Daoy (cell line): ENCODE measurements at regions not wholly inside any gene's neighbourhood (a gene's known extent, or its start where the extent isn't known, plus 50 kb on each side); places are given as distances from the start of the nearest gene placed in this dataset.
"Not testable (repeated sequence)": the region's sequence is repeated elsewhere in the genome, so short reads cannot be mapped to it uniquely, and the experiment has no call there.

Experiments
- DNase-seq: peaks from one replicate; pipeline ENCODE4 v3.0.0-alpha.2; 2015; ENCODE audit warnings: low read depth

- no peak for DNase-seq
Measured at GRCh38 chr3:81364411-81364810, 397.0 kb downstream of the GBE1 start.

DNA sequence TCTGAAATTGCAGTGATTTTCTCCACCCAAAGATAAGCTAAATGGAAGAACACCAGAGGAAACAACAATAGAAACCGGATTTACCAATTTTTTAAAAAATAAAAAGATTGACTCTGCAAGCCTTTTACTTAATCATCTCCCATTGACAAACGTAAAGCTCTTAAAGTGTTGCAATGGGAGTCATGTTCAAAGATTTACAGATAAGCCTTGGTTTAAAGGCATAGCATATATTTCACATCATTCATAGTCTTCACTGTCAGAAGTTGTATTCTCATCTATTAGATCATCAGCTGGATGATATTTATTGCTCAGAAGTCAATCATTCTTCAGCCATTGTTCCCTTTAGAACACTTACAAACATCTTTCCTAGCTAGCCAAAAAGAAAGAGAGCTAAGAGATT is 397.6 kb downstream of the GBE1 start:
- no peak for DNase-seq

DNA sequence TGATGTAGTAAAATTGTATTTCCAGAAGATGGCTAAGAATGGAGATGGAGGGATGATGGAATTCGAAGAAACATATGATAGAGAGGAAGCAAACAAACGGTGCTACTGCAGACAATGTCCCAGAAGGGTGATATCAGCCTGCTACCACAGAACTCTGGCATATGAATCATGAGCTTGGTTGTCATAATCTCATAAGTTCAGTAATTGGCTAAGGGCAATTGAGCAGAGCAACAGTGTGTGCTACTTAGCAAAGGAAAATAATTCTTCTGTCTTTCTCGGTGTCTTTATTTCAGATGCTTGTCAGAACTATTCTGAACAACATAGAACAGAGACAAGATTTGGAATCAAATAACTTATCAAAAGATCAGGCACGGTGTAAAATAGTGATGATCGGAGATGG is 407.3 kb downstream of the GBE1 start:
- DNase-seq = no peak

- DNase-seq = no peak
Measured at GRCh38 chr3:81352867-81353266, 408.6 kb downstream of the GBE1 start.

- DNase-seq = no peak
Measured at GRCh38 chr3:81349816-81350340, 411.6 kb downstream of the GBE1 start.

- no peak for DNase-seq
Measured at GRCh38 chr3:81339040-81339845, 422.2 kb downstream of the GBE1 start.

GRCh38 chr3:81336470-81336869 is 425.0 kb downstream of the GBE1 start:
- no peak for DNase-seq

GRCh38 chr3:81329835-81330234 is 431.6 kb downstream of the GBE1 start:
- not testable (repeated sequence) for DNase-seq

GRCh38 chr3:81326245-81326644 is 435.2 kb downstream of the GBE1 start:
- no peak for DNase-seq

DNA sequence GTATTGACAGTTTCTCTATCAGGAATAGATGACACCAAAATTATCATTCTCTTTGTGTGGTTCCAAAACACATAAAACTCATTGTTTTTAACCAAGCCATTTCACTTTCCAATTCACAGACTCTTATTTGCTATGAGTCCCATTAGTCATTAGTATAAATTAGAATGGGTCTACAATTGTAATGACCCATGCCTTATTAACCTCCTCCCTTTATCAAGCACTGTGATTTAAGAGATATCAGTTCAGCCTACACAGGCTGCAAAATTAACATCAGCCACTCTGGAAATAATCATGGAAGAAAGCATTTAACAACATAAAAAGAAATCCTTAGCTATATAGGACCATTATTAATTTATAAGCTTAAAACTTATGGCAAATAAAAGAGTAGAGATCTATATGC is 440.6 kb downstream of the GBE1 start:
- no peak for DNase-seq

DNA sequence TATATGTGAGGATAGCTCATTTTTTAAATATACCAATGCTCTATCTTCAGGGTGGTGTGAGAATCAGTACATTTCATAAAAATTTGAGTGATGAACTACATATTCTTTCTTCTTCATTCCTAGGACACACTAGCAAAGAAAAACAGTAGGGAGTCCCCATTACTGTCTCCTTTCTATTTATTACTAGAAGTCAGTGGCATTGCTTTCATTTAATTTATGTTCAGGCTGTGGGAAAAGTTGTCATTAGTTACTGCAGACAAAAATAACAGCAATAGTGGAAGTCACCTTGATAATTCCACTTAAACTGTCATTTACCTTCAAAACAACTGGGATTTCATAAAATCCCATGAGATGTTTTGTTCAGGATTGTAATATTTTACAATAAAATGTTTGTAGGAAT is 446.4 kb downstream of the GBE1 start:
- no peak for DNase-seq

DNA sequence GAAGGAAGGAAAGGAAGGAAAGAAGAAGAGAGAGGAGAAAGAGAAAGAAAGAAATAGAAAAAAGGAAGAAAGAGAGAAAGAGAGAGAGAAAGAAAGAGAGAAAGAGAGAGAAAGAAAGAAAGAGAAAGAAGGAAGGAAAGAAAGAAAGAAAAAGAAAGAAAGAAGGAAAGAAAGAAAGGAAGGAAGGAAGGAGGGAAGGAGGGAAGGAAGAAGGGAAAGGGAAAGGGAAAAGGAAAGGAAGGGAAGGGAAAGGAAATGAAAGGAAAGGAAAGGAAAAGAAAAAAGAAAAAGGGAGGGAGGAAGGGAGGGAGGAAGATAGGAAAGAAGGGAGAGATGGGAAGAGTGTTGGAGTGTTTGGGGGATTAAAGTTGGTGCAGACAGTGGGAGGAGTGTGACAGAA is 450.1 kb downstream of the GBE1 start:
- no peak for DNase-seq

DNA sequence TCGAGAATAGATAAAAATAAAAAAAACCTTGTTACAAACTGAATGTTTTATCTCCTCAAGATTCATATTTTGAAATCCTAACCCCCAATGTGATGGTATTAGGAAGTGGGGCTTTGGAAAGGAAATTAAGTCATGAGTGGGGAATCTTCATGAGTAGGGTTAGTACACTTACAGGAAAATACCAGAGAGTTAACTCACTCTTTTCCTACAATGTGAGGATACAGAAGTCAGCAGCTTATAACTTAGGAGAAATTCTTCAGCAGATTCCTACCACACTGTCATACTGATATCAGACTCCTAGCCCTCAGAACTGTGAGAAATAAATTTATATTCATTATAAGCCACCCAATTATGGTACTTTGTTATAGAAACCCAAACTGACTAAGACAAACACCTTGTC is 453.1 kb downstream of the GBE1 start:
- DNase-seq = no peak

GRCh38 chr3:81307221-81307620 is 454.2 kb downstream of the GBE1 start:
- no peak for DNase-seq

DNA sequence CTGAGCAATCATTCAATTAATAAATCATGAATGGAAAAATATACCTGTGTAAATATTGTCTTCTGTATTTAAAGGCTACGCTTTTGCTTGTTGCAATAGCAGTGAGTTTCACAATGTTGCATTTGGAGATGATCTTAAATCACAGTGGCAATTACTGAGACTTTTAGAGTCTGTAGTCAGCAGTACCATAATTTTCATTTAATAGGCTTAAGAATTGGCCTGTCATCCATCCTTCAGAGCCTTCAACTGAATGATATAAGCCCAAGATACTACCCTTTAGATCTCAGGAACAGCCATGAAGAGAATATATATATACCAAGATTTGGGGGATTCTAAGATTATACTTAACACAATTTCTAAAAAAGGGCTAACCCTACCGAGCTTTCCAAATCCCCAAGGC is 458.1 kb downstream of the GBE1 start:
- DNase-seq = no peak

DNA sequence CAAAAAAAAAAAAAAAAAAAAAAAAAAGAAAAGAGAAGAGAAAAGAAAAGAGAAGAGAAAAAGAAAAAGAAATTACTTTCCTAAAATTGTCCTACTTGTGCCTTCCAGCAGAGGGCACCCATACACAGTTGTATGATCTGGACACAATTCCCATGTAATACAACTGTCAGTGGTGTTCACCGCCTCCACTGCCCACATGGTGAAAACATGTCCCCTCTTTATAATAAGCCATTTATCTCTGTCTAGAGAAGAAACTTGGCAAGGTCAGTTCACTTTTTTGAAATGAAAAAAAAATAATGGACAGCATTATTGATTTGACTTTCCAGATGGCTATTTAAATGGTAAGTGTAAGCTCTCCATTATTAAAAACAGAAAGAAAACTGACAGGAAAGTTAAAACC is 459.4 kb downstream of the GBE1 start:
- DNase-seq = peak; percentile 3

- DNase-seq = no peak
Measured at GRCh38 chr3:81301230-81301629, 460.2 kb downstream of the GBE1 start.

DNA sequence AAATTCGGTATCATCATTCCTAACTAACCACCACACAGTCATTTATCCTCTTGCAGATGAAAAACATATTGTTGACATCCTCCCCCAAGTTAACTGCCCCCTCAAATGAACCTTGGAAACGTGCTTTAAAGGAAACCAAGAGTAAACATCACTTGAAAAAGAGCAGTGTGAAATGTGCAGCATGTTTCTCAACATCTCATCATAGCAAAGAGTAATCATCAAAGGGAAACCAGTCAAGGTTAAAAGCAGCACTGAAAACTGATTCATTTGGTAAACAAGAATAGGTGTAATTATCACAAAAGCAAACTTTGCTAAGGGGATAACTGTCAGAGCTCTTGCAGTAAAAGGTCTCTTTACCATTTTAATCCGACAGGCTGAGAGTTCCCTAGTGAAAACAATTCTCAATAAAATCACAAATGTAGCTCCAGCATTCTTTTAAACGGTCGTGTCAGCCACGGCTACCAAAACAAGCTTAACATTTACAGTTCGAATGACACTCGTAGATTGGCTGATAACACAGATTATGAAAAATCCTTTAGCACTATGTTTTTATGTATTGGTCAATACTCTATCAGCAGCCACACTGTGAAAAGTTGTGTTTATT is 461.0 kb downstream of the GBE1 start:
- DNase-seq = no peak

DNA sequence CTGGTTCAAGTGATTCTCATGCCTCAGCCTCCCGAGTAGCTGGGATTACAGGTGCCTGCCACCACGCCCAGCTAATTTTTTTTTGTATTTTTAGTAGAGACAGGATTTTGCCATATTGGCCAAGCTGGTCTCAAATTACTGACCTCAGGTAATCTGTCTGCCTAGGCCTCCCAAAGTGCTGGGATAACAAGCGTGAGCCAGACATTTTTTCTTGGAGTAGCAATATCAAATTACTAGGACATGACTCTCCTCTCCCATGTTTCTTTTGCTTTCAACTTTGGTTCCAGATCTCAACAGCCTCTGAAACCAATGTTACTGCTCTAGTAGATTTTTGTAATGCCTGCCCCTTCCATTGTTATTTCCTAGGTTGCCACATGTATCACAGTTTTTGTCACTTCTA is 462.0 kb downstream of the GBE1 start:
- DNase-seq = no peak

DNA sequence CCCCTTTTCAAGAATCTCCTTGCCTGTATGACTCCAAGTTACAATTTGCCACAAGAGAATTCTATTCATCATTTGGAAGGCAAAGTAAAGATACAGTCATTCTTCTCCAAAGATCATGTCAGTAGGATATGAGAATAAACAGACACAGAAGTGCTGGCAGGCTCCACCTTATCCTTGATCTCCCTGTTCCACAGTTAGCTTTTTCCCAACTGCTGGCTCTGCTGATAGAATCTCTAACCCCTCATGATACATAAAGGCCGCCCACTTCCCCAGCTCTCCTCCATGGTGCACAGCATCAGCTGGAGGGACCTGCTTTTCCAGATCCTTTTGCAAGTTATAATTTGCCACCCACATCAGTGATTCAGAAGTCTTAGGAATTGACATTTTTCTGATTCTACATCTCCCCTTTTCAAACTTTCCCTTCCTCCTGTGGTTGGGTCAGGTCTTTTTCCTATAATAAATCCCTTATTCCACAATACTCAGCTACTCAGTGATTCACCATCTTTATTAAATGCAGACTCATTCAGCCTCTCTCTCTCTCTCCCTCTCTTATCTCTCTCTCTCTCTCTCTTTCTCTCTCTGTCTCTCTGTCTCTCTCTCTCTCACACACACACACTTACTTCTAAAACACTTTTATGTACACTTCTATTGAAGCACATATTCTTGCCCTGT is 465.4 kb downstream of the GBE1 start:
- no peak for DNase-seq

GRCh38 chr3:81293156-81293555 is 468.3 kb downstream of the GBE1 start:
- no peak for DNase-seq

DNA sequence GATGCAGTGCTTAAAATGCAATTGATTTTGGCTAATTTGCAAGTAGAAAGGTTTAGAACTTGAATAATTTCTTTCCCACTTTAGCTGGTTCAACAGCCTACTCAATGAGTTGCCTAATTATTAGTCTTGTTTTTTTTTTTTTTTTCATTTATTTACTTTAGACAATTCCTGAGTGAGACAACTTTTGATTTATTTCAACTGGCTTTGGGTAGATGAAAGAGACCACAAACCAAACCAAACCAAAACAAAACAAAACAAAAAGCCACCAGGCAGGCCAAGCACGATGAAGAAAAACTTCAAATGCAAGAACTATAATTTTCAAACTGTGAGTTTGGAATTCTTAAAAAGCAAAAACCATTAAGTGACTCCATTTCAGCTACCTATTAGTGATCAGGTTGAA is 469.9 kb downstream of the GBE1 start:
- no peak for DNase-seq

GRCh38 chr3:81289676-81290075 is 471.8 kb downstream of the GBE1 start:
- no peak for DNase-seq
